Transverse colon (tissue), 4 donors: ENCODE measurements at regions not wholly inside any gene's neighbourhood (a gene's known extent, or its start where the extent isn't known, plus 50 kb on each side); places are given as distances from the start of the nearest gene placed in this dataset.

Experiments
- DNase-seq: peaks from one replicate; pipeline ENCODE4 v3.0.0-alpha.2; 2019
- H3K27ac ChIP-seq, 4 donors: fragments of 200-600 bp; sonication (generic); 2 replicates each; pipeline ENCODE4 v1.5.1; 2016 to 2018; ENCODE audit warnings: inconsistent platforms in 4 of 4
- H3K27me3 ChIP-seq: fragments of 200-600 bp; sonication (generic); 2 replicates; pipeline ENCODE4 v1.5.1; 2017; ENCODE audit warnings: inconsistent platforms
- H3K36me3 ChIP-seq, 4 donors: fragments of 200-600 bp; sonication (generic); 2 replicates each; pipeline ENCODE4 v1.5.1; 2017 to 2019; ENCODE audit warnings: inconsistent platforms in 4 of 4
- H3K4me1 ChIP-seq, 4 donors: fragments of 200-600 bp; sonication (generic); 2 replicates each; pipeline ENCODE4 v1.5.1; 2017 to 2020; ENCODE audit warnings: inconsistent platforms in 4 of 4
- H3K4me3 ChIP-seq, 4 donors: fragments of 200-600 bp; sonication (generic); 1 replicate in 1 of 4; 2 replicates in 3 of 4; pipeline versions ENCODE4 v1.5.1 to v1.6.1; 2017 to 2019; ENCODE audit warnings: inconsistent platforms in 4 of 4
- H3K9me3 ChIP-seq, 2 donors: fragments of 200-600 bp; sonication (generic); 2 replicates each; pipeline ENCODE4 v1.5.1; 2017 to 2019; ENCODE audit warnings: inconsistent platforms in 2 of 2
- EP300 ChIP-seq: sonication (generic); formaldehyde crosslinking; IDR thresholded peaks from one replicate; pipeline ENCODE4 v1.6.1; 2017; ENCODE audit warnings: antibody characterized with exemption, low read depth
- POLR2A ChIP-seq: fragments of 450-650 bp; IDR thresholded peaks from one replicate; pipeline ENCODE4 v1.6.1; 2016; ENCODE audit warnings: antibody characterized with exemption, mild to moderate bottlenecking, moderate library complexity
- POLR2AphosphoS5 ChIP-seq, 3 donors: sonication (generic); formaldehyde crosslinking; IDR thresholded peaks; one replicate each; pipeline ENCODE4 v1.6.1; 2016; ENCODE audit warnings: antibody characterized with exemption in 3 of 3
- WGBS, 2 donors: methylation state at CpG; one replicate each; pipeline ENCODE4 v1.1.5; 2018; ENCODE audit warnings: low coverage in 1 of 2; 5-methylcytosine and 5-hydroxymethylcytosine counted together
- in situ Hi-C, 4 donors: fragments of 200-750 bp; cut with MboI; loops; one replicate each; pipeline versions ENCODE4 v1.15.0 to v1.15.1; 2017; ENCODE audit warnings: low sequenced_read_pairs in 3 of 4, low pct_ligation_motif_present in 1 of 4, low pct_unique_long_range_greater_than_20kb in 1 of 4
- intact Hi-C: fragments of 100-400 bp; cut with DNase I; formaldehyde crosslinking; loops from one replicate; pipeline ENCODE4 v1.15.1; 2023; ENCODE audit warnings: low total_unique reads
- TF ChIP-seq, protein P1 (sequence below), 5 experiments: fragments of 200-600 bp in 3 of 5; fragments of 450-650 bp in 2 of 5; sonication (generic) in 3 of 5; IDR thresholded peaks; 1 replicate in 2 of 5; 2 replicates in 3 of 5; pipeline ENCODE4 v1.5.1; 2016 to 2017; ENCODE audit warnings: antibody characterized with exemption in 5 of 5, inconsistent platforms in 3 of 5, mild to moderate bottlenecking in 2 of 5, moderate library complexity in 1 of 5

DNA sequence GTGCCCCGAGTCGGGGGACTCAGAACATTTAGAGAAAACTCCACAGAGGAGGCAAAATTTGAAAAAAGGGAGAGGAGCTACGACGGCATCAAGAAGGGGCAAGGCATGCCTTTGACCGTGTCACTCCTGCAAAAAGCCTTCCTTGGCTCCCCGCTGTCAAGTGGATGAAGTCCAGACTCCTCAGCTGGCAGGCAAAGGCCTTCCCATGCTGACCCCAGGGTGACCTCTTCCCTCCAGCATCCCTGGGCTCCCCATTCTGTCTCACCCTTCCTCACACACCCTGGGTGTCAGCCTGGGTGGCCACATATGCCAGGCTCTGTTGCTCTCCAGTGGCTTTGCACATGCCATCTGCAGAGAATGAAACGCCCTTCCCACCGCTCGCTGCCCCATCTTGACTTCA is 88.4 kb upstream of the ZMIZ1 start:
- Histone ChIP-seq H3K27me3 (no peaks in the 10 kb centered on the region), H3K27ac (no peak overlapping the region), H3K4me3 (no peak overlapping the region), H3K36me3 (no peaks in the 10 kb centered on the region), H3K9me3 (no peaks in the 10 kb centered on the region), H3K4me1 (peaks cover 0 to 4% (median 0%) of the 10 kb centered on the region in 4 donors)
- TF ChIP-seq POLR2A = no peak
- TF ChIP-seq POLR2AphosphoS5 (IDR thresholded peaks at IDR 0.05) = no peak
- TF ChIP-seq EP300 = no peak
- TF ChIP-seq, protein P1, sequence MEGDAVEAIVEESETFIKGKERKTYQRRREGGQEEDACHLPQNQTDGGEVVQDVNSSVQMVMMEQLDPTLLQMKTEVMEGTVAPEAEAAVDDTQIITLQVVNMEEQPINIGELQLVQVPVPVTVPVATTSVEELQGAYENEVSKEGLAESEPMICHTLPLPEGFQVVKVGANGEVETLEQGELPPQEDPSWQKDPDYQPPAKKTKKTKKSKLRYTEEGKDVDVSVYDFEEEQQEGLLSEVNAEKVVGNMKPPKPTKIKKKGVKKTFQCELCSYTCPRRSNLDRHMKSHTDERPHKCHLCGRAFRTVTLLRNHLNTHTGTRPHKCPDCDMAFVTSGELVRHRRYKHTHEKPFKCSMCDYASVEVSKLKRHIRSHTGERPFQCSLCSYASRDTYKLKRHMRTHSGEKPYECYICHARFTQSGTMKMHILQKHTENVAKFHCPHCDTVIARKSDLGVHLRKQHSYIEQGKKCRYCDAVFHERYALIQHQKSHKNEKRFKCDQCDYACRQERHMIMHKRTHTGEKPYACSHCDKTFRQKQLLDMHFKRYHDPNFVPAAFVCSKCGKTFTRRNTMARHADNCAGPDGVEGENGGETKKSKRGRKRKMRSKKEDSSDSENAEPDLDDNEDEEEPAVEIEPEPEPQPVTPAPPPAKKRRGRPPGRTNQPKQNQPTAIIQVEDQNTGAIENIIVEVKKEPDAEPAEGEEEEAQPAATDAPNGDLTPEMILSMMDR (IDR thresholded peaks at IDR 0.05) = no peak
- intact Hi-C loops = no loop called here
- WGBS, 2 donors = 78% methylated on average over 9 of the region's 9 CpGs; no CpG with 5 or more reads in 1 of the 2 donors
- in situ Hi-C loops = no loop called here
- no peak for DNase-seq

DNA sequence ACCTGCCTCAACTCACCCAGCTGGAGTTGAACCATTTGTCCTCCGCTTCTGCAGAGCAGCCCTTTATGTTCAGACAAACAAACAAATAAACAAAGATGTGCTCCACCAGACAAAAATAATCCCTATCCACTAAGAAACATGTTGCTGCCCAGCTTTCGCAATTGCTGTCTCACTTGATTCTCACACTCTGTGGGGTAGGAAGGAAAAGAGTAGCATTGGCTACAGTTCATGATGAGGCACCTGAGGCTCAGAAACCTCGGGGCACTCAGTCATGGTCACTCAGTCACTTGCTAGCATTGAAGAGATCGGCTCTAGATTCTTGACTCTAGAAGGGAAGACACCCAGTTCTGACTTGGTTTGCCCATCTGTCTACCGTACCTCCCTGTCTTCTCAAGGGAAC is 88.0 kb upstream of the ZMIZ1 start:
- TF ChIP-seq POLR2A (no peak), POLR2AphosphoS5 (IDR thresholded peaks at IDR 0.05) (no peak), EP300 (no peak)
- TF ChIP-seq, protein P1 (IDR thresholded peaks at IDR 0.05) = no peak
- Histone ChIP-seq H3K27ac (no peak overlapping the region), H3K4me3 (no peak overlapping the region), H3K9me3 (no peaks in the 10 kb centered on the region), H3K36me3 (no peaks in the 10 kb centered on the region), H3K4me1 (peaks cover 0 to 4% (median 0%) of the 10 kb centered on the region in 4 donors), H3K27me3 (no peaks in the 10 kb centered on the region)
- no peak for DNase-seq
- in situ Hi-C loops (no loop called here), intact Hi-C loops (no loop called here)
- WGBS, 2 donors = 84 to 90% methylated on average over 2 to 5 of the region's 5 CpGs

DNA sequence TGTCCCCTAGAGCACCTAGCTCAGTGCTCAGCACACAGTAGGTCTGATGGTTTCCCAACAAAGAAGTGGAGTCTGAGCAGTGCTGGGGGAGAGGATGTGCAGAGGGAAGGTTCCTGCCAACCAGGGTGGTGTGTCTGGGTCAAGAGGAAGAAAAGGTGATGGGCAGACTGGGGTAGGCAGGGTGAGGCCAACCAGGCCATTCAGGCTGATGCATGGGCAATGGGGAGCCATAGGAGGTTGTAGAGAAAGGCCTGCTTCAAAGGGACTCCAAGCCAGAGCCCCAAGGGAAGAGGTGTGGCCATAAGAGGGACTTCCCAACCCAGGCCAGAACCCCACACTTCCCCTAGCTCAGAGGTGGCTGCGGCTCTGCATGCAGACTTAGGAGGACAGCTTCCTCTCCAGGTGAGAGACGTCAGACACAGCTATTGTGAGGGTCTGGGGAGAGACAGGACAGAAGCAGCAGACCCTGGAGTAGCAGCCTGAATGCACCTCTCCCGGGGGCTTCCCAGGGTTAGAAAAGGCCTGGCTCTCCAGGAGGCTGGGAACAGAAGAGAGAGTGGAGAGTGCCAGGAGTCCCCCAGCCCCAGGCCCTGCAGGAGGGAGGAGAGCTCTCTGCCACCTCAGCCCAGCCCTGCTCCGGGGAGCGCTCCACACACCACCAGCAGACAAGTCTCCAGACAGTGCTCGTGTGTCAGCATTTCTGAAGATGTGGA is 87.4 kb upstream of the ZMIZ1 start:
- intact Hi-C loops (no loop called here), in situ Hi-C loops (no loop called here)
- WGBS, 2 donors = 77% methylated on average over 6 of the region's 6 CpGs; no CpG with 5 or more reads in 1 of the 2 donors

DNA sequence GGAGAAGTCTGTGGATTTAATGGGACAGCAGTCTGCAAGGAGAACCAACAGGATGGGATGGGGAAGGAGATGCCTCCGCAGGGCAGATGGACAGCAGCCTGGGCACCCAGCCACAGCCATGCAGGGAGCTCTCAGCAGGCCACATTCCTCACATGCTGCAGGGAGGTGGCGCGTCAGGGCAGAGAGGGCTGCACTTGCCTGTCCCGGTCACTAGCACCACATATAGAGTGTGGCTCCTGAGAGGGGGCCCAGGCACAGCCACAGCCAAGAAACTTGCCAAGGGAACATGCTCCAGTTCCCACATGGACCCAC is 86.8 kb upstream of the ZMIZ1 start:
- in situ Hi-C loops = no loop called here

More for the DNA sequence above, 87.4 kb upstream of the ZMIZ1 start:
- H3K4me1 ChIP-seq = peaks cover 0 to 4% (median 0%) of the 10 kb centered on the region in 4 donors
- TF ChIP-seq POLR2AphosphoS5 (IDR thresholded peaks at IDR 0.05) = no peak
- TF ChIP-seq, protein P1 (IDR thresholded peaks at IDR 0.05) = no peak
- no peak for TF ChIP-seq EP300
- TF ChIP-seq POLR2A = no peak
- no peak overlapping the region for H3K27ac ChIP-seq
- H3K27me3 ChIP-seq = no peaks in the 10 kb centered on the region
- H3K36me3 ChIP-seq = no peaks in the 10 kb centered on the region
- H3K4me3 ChIP-seq = no peak overlapping the region
- no peak for DNase-seq
- H3K9me3 ChIP-seq = no peaks in the 10 kb centered on the region

More for the DNA sequence above, 86.8 kb upstream of the ZMIZ1 start:
- H3K27ac ChIP-seq = no peak overlapping the region
- no peaks in the 10 kb centered on the region for H3K9me3 ChIP-seq
- intact Hi-C loops = no loop called here
- WGBS, 2 donors = 89% methylated on average over 4 of the region's 4 CpGs; no CpG with 5 or more reads in 1 of the 2 donors
- no peak for TF ChIP-seq EP300
- no peak for TF ChIP-seq POLR2AphosphoS5 (IDR thresholded peaks at IDR 0.05)
- TF ChIP-seq POLR2A = no peak
- TF ChIP-seq, protein P1 (IDR thresholded peaks at IDR 0.05) = no peak
- no peak overlapping the region for H3K4me3 ChIP-seq
- no peak for DNase-seq
- H3K36me3 ChIP-seq = no peaks in the 10 kb centered on the region
- H3K4me1 ChIP-seq = peaks cover 0 to 4% (median 0%) of the 10 kb centered on the region in 4 donors
- no peaks in the 10 kb centered on the region for H3K27me3 ChIP-seq
